ENCODE measurements at regions not wholly inside any gene's neighbourhood (a gene's known extent, or its start where the extent isn't known, plus 50 kb on each side); places are given as distances from the start of the nearest gene placed in this dataset.
"Not testable (repeated sequence)": the region's sequence is repeated elsewhere in the genome, so short reads cannot be mapped to it uniquely, and the experiment has no call there.

DNA sequence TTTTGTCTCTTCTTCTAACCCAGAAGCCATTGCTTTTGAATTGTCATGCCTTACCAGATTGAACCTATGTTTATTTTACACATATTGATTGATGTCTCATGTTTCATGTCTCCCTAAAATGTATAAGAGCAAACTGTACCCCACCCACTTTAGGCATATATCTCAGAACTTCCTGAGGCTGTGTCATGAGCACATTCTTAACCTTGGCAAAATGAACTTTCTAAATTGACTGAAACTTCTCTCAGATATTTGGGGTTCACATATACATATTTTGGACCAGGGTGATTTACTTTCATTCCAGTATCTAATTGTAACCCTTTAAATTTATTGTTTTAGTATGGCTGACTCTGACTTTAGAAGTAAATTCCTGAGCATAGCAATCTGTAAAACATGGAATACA lies 723.9 kb upstream of the PCDH20 start:
- DNase-seq, result no peak

DNA sequence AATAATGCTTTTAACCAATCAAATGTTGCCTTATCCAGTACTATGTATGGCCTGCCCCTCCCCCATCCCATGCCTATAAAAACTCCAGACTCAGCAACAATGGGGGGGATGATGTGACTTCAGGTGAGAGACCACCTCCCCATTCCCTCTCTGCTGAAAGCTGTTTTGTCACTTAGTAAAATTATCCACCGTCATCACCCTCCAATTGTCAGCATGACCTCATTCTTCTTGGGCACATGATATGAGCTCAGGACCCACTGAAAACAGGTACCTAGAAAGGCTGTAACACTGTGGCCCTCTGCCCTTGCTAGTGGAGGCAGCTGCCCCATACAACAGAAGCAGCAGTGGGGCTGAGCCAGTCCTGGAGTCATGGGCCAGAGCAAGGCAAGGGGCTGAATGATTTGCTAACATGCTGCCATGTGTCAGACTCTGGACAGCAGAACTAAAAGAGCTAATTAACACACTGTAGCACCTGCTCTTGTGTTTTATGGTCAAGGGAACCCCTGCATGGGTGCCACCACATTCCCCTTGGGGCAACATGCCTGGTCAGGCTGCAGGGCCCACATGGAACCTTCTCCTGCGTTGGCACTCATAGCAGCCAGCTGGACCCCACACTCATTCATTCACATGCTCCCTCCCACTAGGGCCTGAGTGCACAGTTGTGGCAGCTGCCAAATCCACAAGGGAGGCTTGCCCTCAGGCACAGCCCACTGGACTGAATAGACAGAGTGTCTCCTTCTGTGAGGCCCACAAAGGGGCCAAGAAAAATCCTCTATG lies 722.2 kb upstream of the PCDH20 start:
- no peak for DNase-seq

DNA sequence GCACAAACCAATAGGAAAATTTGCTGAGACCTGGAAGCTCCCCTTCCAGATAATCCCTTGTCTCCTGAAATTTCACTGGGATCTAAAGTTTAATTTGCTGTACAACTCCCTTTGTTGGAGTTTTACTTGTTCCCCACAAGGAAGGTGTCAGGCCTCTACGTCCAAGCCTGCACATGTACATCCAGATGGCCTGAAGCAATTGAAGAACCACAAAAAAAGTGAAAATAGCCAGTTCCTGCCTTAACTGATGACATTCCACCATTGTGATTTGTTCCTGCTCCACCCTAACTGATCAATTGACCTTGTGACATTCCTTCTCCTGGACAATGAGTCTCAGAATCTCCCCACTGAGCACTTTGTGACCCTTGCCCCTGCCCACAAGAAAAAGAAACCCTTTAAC lies 716.0 kb upstream of the PCDH20 start:
- DNase-seq, result no peak

DNA sequence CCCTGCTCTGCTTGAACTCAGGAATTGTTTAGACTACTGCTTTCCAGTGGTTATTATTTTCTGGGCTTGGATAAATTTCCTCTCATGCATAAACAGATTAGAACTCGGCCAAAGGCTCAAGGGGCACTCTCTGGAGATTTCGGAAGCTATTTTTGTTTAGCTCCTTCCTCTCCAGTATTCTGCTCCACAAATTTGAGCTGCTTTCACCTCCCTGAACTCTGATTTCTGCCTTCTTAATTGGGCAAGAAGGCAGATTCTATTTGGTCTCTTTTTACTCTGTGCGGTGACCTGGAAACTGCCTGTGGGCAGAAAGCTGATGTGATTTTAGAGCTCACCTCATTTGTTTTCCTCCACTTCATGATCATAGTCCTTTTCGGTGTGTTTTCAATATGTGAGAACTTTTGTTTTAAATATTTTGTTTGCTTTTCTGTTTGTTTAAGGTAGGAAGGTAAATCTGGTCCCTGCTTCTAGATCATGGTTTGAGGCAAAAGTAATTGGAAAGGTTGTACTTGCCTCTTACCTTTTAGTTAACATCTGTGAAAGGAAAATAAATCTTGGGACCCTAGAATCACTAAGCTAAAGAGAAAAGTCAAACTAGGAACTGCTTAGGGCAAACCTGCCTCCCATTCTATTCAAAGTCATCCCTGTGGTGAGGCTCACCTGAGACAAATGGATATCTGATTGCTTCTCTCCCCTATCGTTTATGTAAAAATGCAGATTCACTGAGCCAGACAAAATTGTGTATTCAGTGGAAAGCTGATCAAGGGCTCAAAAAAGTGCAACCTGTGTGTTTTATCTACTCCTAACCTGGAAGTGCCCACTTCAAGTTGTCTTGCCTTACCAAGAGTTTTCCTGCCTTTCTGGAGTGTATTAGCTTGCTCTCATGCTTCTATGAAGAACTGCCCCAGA lies 714.7 kb upstream of the PCDH20 start:
- no peak for DNase-seq

DNA sequence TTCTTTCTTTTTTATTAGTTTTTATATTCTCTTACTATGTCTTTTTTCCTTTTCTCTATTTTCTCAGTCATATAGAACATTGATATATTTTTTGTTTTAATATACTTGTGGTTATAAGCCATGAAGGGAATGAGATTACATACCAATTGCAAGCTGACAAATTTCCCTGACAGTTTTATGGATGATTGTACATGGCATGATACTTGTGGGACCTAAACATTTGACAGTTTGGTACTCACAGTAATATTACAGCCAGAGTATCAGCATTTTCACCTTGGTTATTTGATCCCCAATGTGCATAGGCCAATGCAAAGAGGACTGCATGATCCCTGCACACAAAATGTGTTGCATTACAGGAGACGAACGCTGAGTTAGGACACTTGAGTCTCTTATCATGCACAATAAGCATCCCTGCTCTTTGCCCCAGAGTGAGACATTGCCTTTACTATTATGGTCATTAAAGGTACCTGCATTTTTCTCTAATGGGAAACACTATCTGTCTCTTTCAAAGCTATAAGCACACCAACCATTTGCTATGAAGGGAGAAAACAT lies 713.4 kb upstream of the PCDH20 start:
- DNase-seq, result no peak

DNA sequence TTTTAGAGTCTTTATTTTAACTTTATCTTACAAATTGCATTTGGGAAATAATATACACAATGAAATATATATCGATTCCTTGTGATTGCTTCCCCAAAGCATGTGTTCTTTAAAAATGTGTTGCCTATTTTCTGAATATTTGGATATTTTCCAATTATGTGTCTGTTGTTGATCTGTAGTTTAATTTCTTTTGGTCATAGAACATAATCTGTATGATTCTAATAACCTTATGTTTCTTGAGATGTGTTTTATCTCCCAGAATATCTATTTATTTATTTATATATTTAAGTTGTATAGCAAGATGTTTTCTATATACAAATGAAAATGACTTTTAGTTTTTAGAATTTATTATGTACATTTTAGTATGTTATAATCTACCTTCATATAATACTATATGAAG lies 710.8 kb upstream of the PCDH20 start:
- DNase-seq, result no peak

DNA sequence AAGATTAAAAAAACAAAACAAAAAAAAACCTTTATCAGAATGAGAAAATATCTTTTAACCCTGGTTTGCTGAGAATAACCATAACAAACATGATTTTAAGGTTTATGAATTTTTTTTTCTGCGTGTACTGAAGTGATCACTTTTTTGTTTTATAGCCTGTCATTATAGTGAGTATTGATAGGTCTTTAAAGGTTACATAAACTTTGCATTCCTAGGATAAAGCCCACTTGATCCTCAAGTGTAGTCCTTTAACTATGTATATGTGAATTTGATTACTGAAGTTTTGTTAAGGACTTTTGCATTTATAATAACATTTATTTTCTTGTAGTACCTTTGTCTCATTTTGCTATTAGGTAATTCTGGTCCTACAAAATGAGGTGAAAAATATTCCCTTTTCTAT lies 709.8 kb upstream of the PCDH20 start:
- DNase-seq, result no peak

DNA sequence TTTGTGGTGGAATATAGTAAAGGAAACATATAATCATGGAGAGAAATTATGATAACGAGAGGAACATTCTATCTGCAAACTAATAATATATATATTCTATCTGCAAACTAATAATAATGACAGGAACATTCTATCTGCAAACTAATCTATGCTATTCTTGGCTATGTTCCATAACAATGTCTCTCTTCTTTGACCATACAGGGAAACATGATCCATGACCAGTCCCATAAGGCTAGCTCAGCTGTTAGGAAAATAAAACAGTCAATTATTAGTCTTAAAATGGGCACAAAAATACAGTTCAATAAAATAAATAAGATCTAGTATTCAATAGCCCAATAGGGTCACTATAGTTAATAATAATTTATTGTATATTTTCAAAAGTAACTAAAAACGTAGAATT lies 707.8 kb upstream of the PCDH20 start:
- no peak for DNase-seq

DNA sequence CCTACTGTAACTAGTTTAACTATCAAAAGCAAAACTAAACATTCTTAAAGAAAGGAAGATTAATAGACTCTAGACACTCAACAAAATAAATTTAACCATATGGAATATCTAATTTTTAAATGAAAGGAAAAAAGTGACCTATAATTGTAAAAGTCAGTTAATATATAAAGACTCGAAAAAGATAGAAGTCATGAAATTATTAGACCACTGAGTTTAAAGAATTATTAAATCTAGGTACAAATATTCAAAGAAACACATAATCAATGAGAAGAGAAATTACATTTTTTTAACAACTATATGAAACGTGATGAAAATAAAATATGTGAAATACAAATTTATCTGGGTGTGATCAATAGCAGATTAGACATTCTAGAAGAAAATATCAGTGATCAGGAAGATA lies 706.8 kb upstream of the PCDH20 start:
- no peak for DNase-seq

DNA sequence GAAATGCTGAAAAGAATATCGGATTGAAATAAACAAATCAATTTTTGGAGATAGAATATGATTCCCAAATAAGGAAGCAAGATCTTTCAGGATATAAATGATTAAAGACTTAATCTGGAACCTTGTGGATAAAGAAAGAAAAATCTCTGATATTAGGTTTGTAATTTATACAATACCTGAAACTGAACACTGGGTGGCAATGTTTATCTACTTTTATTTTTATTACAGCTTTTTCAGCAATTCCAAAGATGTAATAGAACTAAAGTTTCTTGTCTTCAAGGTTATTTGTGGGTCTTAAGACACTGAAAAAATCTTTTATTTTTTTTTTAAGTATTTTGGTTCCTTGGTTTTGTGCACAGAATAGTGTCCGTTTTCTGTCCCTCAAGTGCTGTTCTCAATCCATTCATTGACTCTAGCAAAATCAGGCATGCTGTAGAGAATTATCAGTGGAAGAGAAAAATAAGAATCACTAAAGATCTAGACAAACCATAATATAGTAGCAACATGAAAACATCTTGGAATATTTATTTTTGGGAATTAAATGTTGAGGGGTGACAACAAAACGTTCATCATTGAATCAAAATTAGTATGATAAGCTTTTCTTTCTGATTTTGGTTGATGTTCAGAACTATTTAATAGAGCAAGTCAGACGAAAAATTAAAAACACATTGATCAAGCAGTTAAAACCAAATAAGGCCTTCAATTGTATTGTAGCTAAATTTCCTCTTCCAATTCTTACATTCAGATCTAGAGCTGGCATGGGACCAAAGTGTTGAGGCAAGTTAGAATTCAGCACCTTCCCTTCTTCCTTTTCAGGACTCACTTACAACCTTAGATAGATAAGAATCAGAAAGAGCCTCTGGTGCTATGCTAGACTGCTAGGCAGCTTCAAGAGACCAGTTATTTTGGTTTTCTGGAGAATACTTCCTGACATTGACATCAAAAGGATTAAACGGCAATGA lies 704.4 kb upstream of the PCDH20 start:
- DNase-seq, result no peak

DNA sequence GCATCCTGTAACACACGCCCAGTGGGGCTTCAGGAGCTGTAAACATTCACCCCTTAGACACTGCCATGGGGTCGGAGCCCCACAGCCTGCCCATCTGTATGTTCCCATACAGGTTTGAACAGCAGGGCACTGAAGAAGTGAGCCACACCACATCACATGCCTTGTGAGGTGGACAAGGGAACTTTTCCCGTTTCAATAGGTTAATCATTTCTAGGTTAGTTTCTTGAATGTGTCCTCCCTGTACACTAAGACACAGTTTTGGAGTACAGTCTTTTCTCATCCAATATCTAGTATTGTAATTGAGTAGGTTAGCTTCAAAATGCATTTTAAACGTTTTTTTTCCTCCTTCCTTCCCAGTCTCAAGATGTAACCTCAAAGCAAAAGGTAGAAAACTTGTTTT lies 700.2 kb upstream of the PCDH20 start:
- no peak for DNase-seq

DNA sequence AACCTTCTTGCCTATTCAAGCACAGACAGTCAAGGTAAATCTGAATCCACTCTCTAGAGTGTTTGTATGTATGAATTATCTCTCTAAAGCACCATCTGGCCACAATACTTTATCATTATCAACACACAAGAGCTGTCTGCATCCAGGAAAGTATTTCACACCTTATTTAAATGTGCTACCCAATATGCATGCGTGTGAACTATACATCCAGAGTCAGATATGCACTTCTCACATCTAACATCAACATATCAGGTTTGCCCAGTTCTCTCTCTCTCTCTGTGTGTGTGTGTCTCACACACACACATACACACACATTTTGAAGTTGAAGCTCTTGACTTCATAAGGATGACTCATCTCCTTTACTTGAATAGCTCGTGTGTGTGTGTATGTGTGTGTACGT lies 697.5 kb upstream of the PCDH20 start:
- DNase-seq, result no peak

DNA sequence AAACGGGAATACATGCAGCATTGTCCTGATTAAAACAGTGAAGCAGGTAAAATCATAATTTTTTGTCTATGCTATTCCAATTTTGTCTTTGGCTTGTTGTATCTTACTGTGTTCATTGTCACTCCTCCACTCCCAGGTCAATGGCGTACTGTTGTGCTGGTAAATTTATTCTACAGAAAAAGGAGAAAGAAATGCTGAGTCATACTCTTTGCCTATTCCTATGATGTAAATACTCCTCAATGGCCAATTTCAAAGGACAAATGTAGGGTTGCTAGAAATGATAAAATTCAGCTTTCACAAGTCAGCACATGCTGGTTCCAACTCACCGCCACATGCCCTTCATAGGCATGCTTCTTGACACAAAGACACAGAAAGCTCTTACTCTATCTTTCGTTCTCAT lies 694.4 kb upstream of the PCDH20 start:
- no peak for DNase-seq

DNA sequence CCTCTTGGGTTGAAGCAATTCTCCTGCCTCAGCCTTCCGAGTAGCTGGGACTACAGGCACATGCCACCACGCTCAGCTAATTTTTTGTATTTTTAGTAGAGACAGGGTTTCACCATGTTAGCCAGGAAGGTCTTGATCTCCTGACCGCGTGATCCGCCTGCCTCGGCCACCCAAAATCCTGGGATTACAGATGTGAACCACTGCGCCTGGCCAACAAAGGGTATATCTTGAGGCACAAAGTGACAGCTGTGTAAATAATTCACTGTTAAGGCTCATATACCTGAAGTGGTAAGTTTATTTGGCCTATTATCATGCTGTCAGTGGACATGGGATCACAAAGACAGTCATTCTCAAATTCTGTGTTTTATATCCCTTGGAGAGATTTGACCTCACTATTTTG lies 688.5 kb upstream of the PCDH20 start:
- not testable (repeated sequence) for DNase-seq

DNA sequence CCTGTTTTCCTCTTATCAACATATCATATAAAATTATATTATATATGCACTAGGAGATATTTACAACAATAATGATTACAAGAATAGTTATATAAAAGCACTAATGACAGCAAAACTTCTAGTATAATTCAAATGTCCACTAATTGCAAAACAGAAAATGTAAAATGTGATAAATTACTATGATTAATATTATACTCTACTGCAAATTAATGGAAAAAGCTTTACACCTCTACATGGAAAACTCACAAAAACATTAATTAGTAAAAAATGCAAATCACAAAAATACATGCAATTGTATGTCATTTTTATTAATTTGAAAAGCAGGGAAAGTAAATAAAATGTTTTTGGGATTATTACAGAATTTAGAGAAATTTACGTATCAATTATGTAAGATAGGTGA lies 681.0 kb upstream of the PCDH20 start:
- DNase-seq, result no peak

DNA sequence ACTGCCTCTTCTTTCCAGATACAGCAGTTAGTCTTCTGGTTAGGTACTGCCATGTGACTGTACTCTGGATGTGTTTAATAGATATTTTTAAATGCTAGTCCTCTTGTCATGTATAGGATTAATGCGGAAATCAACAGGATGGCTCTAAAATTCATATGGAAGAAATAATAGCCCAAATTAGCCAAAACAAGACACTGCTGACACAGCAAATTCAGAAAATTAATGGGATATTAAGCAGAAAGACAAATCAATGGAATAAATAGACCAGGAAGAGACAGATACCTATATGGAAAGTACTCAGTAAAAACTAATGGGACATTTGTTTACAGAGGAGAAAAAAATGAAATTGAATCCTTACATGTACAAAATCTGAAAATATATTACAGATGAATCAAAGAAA lies 679.3 kb upstream of the PCDH20 start:
- no peak for DNase-seq

DNA sequence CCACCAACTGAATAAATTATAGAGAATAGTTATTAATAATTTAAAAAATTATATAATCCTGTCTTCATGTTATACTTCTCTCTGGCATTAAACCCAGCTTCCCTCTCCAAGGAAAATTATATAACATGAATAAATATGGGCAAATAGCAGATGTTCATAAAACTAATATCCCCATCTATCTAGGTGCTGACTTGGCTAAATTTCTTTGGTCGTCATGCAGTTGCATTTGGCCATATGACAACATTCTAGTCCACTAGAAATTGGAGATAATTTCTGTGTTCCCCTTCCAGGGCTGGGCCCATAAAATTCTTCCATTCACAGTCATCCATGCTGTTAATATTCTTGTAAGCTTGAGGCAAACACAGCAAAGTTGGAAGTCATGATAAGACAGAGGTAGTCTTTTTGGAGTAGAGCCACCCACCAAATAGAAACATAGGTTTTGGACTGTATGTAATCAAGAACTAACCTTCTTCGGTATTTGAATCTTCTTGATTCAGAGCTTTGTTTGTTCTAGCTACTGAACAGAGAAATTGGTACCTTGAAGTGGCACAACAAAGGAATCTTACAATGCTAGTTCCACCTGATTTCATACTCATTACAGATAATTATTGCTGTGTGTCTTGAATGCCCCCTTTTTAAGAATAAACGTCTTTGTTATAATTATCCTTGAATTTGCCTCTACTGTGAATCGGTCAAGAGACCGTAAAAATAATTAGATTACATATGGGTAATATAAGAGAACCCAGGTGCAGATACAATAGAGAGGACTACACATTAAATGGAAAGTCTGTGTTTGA lies 678.5 kb upstream of the PCDH20 start:
- no peak for DNase-seq

DNA sequence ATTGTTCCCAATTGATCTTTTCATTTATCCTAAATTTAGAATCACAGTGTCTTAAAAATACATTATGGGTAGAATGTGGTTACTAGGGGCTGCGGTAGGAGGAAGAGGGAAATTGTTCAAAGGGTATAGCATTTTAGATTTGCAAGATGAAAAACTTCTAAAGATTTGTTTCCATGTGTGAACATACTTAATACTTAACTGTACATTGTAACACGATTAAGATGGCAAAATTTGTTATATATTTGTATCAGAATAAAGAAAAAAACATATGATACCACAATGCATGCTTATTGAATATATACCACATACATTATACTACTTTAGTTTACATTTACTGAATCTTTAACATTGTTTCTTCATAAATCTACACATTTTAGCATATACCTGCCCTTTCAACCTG lies 677.3 kb upstream of the PCDH20 start:
- no peak for DNase-seq

DNA sequence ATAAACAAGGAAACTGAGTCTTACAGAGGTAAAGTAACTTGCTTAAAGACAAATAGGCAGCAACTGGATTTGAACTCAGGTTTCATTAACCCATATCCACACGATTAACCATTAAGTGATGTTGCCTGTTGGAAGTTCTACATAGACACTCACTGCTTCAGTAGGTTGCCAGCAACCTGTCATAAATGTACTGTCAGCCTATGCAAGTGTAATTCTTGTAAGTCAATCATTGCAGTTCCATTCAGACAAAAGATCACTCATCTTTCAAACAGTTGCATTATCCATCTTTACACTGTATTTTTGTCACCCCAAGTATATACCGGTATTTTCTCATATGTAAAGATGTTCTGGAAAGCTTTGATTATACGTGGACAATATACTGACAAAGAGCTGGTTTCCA lies 676.9 kb upstream of the PCDH20 start:
- no peak for DNase-seq

DNA sequence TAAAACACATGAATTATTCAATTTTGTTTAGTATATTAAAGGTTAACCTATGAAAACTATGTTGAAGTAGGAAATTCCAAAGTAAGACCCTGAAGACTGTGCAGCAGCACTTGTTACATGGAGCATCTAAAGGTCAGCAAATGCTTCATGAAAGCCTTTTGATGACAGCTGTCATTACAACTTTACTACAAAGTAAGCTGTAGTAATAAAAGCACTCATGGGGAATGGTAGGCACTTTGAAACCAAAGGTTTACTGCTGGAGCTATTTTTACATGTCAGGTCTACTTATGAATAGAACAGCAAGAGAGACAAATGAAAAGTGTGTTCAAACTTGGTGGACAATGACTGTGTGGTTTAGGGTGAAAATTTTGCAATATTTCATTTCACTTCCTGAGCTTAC lies 672.5 kb upstream of the PCDH20 start:
- DNase-seq, result no peak

DNA sequence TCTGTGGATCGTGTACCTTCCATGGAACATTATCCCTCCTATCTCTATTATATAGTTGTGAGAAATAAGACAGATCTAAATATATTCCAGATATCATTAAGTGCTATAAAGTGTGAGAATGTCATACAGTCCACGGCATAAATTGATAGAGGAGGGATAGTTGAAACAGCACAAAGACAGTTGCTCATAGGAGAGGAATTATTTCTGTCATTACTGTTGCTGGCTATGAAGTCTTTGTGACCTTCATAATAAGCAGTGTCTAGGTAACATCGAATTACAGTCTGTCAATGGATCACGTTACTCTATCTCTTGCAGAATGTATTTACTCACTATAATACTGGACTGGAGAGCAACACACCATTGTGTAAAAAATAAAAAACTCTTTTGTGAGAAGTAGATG lies 671.5 kb upstream of the PCDH20 start:
- DNase-seq, result no peak
